Tibial nerve (tissue), 4 donors: ENCODE measurements at regions not wholly inside any gene's neighbourhood (a gene's known extent, or its start where the extent isn't known, plus 50 kb on each side); places are given as distances from the start of the nearest gene placed in this dataset.

ENCODE experiments used
- DNase-seq, 2 donors: peaks; one replicate each; pipeline ENCODE4 v3.0.0-alpha.2; 2019; ENCODE audit warnings: low spot score in 2 of 2
- H3K27ac ChIP-seq, 4 donors: fragments of 200-600 bp; sonication (generic) in 3 of 4; one replicate each; pipeline ENCODE4 v1.5.1; 2017 to 2019; ENCODE audit warnings: mild to moderate bottlenecking in 1 of 4
- H3K27me3 ChIP-seq, 2 donors: fragments of 200-600 bp; sonication (generic) in 1 of 2; one replicate each; pipeline versions ENCODE4 v1.5.1 to v1.6.0; 2017 to 2019
- H3K36me3 ChIP-seq, 3 donors: fragments of 200-600 bp; sonication (generic); one replicate each; pipeline ENCODE4 v1.5.1; 2018 to 2019
- H3K4me1 ChIP-seq, 4 donors: fragments of 200-600 bp; sonication (generic) in 3 of 4; one replicate each; pipeline ENCODE4 v1.5.1; 2017 to 2019
- H3K4me3 ChIP-seq, 4 donors: fragments of 200-600 bp; sonication (generic) in 3 of 4; one replicate each; pipeline ENCODE4 v1.5.1; 2017 to 2019; ENCODE audit warnings: mild to moderate bottlenecking in 1 of 4, moderate library complexity in 1 of 4
- H3K9me3 ChIP-seq, 4 donors: fragments of 200-600 bp; sonication (generic) in 3 of 4; one replicate each; pipeline ENCODE4 v1.5.1; 2017 to 2019
- CTCF ChIP-seq, 5 experiments: fragments of 200-600 bp in 3 of 5; fragments of 450-650 bp in 2 of 5; sonication (generic) in 3 of 5; IDR thresholded peaks; one replicate each; pipeline ENCODE4 v1.5.1; 2016 to 2019; ENCODE audit warnings: antibody characterized with exemption in 5 of 5, mild to moderate bottlenecking in 3 of 5, moderate library complexity in 2 of 5
- EP300 ChIP-seq, 2 donors: sonication (generic); formaldehyde crosslinking; IDR thresholded peaks; one replicate each; pipeline ENCODE4 v1.6.1; 2017; ENCODE audit warnings: antibody characterized with exemption in 2 of 2, mild to moderate bottlenecking in 1 of 2
- POLR2A ChIP-seq, 2 donors: fragments of 450-650 bp; IDR thresholded peaks; one replicate each; pipeline ENCODE4 v1.6.1; 2017; ENCODE audit warnings: antibody characterized with exemption in 2 of 2, mild to moderate bottlenecking in 2 of 2, moderate library complexity in 2 of 2
- WGBS, 2 donors: methylation state at CpG; one replicate each; pipeline ENCODE4 v1.1.5; 2018; 5-methylcytosine and 5-hydroxymethylcytosine counted together

GRCh38 chr7:52195664-52196063 lies 839.8 kb upstream of the POM121L12 start:
- no peaks in the 10 kb centered on the region for H3K27me3 ChIP-seq
- no peaks in the 10 kb centered on the region for H3K9me3 ChIP-seq
- DNase-seq: no peak
- H3K4me3 ChIP-seq: no peak overlapping the region
- WGBS, 2 donors: 63 to 75% methylated on average over 4 of the region's 4 CpGs
- TF ChIP-seq POLR2A (IDR thresholded peaks at IDR 0.05) (no peak), EP300 (IDR thresholded peaks at IDR 0.05) (no peak), CTCF (IDR thresholded peaks at IDR 0.05) (no peak)
- no peaks in the 10 kb centered on the region for H3K36me3 ChIP-seq
- no peaks in the 10 kb centered on the region for H3K4me1 ChIP-seq
- no peak overlapping the region for H3K27ac ChIP-seq

GRCh38 chr7:52189153-52189778 lies 846.2 kb upstream of the POM121L12 start:
- Histone ChIP-seq H3K27ac (no peak overlapping the region), H3K27me3 (no peaks in the 10 kb centered on the region), H3K9me3 (no peaks in the 10 kb centered on the region), H3K4me1 (no peaks in the 10 kb centered on the region), H3K4me3 (no peak overlapping the region), H3K36me3 (no peaks in the 10 kb centered on the region)
- no peak for TF ChIP-seq POLR2A (IDR thresholded peaks at IDR 0.05)
- no peak for TF ChIP-seq EP300 (IDR thresholded peaks at IDR 0.05)
- TF ChIP-seq CTCF (IDR thresholded peaks at IDR 0.05): no peak
- no peak for DNase-seq
- 73 to 83% methylated on average over 2 of the region's 2 CpGs for WGBS, 2 donors

GRCh38 chr7:52184006-52184703 lies 851.3 kb upstream of the POM121L12 start:
- no peaks in the 10 kb centered on the region for H3K36me3 ChIP-seq
- no peak for TF ChIP-seq POLR2A (IDR thresholded peaks at IDR 0.05)
- no peak for TF ChIP-seq EP300 (IDR thresholded peaks at IDR 0.05)
- no peak for TF ChIP-seq CTCF (IDR thresholded peaks at IDR 0.05)
- no peaks in the 10 kb centered on the region for H3K9me3 ChIP-seq
- H3K4me1 ChIP-seq: no peaks in the 10 kb centered on the region
- H3K4me3 ChIP-seq: no peak overlapping the region
- WGBS, 2 donors: 70 to 89% methylated on average over 8 of the region's 8 CpGs
- no peaks in the 10 kb centered on the region for H3K27me3 ChIP-seq
- no peak overlapping the region for H3K27ac ChIP-seq
- DNase-seq: no peak

- WGBS, 2 donors: 87 to 89% methylated on average over 8 of the region's 8 CpGs
- no peak overlapping the region for H3K4me3 ChIP-seq
- H3K36me3 ChIP-seq: no peaks in the 10 kb centered on the region
- no peaks in the 10 kb centered on the region for H3K27me3 ChIP-seq
- DNase-seq: no peak
- H3K9me3 ChIP-seq: no peaks in the 10 kb centered on the region
- H3K4me1 ChIP-seq: no peaks in the 10 kb centered on the region
- no peak overlapping the region for H3K27ac ChIP-seq
- no peak for TF ChIP-seq EP300 (IDR thresholded peaks at IDR 0.05)
- TF ChIP-seq CTCF (IDR thresholded peaks at IDR 0.05): no peak
- no peak for TF ChIP-seq POLR2A (IDR thresholded peaks at IDR 0.05)
Observed at GRCh38 chr7:52179934-52180333, 855.5 kb upstream of the POM121L12 start.

- Histone ChIP-seq H3K4me3 (no peak overlapping the region), H3K27ac (no peak overlapping the region), H3K4me1 (no peaks in the 10 kb centered on the region), H3K9me3 (no peaks in the 10 kb centered on the region), H3K36me3 (no peaks in the 10 kb centered on the region), H3K27me3 (no peaks in the 10 kb centered on the region)
- TF ChIP-seq POLR2A (IDR thresholded peaks at IDR 0.05) (no peak), CTCF (IDR thresholded peaks at IDR 0.05) (no peak), EP300 (IDR thresholded peaks at IDR 0.05) (no peak)
- no peak for DNase-seq
- 61 to 72% methylated on average over 3 of the region's 3 CpGs for WGBS, 2 donors
Observed at GRCh38 chr7:52168085-52168484, 851.5 kb upstream of the COBL start.
